ENCODE measurements at regions not wholly inside any gene's neighbourhood (a gene's known extent, or its start where the extent isn't known, plus 50 kb on each side); places are given as distances from the start of the nearest gene placed in this dataset.
"Not testable (repeated sequence)": the region's sequence is repeated elsewhere in the genome, so short reads cannot be mapped to it uniquely, and the experiment has no call there.

DNA sequence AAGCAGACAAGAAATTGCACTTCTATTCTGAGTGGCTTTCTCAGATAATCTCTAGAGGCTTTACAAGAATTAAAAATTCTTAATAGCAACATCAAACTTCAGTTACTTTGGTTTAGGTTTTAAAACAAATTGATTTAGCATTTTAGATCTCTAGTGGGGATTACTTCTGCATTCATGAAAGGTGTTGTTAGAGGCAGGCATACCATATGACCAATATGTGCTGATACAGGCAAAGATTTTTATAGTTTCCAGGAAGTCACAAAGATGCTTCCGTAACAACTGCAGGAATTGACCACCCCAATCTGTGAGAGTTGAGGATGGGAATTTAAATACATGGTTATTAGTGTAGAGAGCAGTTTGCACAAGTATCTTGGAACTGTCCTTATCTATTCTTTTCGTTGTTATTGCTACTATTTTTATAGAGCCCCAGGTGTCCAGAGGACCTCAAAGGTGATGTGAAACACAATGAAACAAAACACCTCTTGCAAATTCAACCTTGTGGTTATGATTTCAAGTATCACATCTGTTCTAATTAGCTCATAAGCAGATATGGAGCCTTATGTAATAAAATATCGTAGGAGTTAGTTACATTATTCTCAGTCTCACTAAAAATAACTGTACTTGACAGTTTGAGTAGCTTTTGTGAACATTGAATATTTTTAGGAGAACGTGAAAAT, 512.7 kb upstream of the ADGRL4 start:
- no peak for DNase-seq

DNA sequence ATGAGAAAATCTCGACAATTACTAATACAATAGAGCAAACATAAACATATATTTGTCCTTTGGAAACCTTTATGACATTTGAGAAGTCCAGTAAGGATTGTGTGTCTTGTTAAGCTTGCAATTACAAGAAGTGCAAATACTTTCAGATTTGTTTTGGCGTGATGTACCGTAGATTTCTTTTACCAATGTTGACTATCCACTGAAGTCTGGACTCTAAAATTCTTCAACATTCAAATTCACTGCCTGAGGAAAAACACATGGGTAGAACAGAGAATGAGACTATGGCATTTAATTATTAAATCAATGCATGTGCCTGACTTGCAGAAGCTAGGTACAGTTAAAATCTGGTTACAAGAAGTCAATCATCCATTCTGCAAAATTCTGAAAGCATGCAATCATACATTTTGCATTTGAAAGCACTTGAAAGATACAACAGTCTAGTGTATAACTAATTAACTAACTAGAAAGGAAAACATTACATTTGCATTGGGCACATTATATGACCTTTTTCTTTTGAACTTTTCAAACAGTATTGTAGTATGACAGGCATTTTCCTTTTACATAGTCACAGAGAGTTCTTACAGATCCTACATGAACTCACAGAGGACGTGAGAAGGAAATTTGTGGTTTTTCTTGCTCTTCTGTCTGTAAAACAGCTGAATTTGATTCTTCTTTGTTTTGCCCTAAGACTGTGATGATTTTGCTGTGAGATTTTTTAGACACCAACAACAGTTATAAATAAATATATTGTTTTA, 511.1 kb upstream of the ADGRL4 start:
- no peak for DNase-seq

DNA sequence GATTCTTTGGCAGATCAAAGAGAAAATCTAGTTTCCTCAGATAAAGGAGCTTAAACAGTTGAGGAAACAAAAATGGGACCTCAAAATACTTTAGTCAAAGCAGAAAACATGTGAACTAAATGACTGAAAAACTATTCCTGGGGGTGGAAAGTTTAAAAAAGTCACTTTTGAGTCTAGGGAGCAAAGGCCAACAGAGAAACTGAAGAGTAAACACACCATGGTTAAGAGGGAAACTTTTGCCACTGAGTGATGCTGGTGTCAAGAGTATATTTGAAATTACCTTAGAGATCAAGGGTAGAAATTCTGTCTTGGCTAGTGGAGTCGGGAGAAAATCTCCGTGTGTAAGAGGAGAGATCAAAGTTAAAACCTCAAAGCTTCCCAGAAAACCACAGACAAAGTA, 501.2 kb upstream of the ADGRL4 start:
- no peak for DNase-seq

DNA sequence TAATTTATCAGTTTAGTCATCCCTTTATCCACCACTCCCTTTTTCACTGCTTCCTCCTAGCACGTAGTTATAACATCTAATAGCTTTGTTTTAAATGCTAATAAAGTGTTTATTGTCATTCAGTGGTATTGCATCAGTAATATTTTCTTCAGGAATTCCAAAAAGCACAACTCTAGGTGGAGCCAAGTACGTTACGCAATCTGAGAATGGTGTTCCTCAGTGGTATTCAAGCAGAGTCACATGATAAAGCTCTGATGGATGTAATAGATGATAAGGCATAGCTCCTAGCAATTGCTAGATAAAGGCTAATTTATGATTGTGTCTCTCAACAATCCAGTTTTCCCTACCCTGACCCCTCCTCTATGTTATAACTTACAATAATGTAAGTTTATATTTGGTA, 494.6 kb upstream of the ADGRL4 start:
- DNase-seq: no peak

DNA sequence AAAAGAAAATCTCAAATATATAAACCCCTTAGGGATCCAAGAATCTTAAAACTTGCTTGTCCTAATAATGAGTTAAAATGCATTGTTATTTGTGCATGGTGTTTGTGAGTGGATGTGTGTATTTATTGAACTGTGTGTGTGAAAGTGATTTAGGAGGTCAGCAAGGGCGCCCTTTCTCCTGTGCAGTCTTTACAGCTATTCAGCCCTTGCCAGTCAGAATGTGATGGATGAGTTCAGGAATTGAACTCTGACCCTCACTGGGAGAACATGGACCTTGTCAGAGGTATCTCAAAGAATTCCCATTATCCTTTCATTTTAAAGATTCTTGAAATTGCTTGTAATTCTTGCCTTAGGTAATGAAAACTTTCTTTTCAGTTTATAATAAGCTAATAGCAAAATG, 493.0 kb upstream of the ADGRL4 start:
- no peak for DNase-seq

DNA sequence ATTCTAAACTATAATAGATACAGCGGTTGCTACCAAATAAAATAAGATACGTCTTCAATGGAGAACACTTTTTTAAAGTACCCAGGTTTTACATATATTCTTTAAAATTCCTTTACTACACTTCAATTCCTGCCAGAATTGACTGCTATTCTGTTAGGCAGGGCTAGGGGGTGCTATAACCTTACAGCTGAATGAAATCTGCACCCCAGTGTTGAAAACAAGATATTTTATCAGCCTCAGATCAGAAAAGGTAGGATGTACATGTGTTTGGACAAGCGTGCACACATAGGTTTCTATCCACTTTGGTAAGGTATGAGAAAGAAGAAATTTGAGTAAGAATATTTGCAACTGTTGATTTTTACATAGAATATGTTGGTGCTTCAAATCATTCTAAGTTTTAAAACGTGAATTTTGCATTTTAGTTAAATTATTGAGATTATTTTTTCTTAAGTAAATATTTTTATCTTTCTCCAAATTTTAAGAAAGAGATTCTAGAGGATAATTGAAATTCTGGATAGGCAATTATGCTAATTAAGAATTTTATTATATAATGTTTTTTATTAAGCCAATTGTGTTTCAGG, 490.8 kb upstream of the ADGRL4 start:
- no peak for DNase-seq

DNA sequence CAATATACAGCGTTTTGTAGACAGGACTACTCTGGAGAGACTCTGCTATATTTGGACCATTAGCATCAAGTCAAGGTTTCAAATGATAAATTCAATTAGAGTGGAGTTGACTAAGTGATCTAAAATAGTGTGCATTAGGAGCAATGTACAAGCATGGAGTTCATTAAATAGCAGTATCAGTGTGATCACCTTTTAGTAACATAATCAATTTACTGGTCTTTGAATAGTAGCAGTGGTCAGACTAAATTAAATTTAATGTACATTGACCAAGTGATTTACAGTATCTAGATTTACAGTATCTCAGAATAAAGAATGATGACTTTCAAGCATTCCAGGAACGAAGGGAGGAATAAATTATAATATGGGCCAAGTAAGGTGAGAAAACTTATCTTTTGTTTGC, 489.6 kb upstream of the ADGRL4 start:
- DNase-seq: no peak

DNA sequence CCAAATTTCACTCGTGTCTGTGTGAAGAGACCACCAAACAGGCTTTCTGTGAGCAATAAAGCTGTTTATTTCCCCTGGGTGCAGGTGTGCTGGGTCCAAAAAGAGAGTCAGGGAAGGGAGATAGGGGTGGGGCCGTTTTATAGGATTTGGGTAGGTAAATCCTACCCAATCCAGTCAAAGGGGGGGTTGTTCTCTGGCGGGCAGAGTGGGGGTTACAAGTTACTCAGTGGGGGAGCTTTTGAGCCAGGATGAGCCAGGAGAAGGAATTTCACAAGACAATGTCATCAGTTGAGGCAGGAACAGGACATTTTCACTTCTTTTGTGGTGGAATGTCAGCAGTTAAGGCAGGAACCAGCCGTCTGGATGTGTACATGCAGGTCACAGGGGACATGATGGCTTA, 487.2 kb upstream of the ADGRL4 start:
- DNase-seq: not testable (repeated sequence)

DNA sequence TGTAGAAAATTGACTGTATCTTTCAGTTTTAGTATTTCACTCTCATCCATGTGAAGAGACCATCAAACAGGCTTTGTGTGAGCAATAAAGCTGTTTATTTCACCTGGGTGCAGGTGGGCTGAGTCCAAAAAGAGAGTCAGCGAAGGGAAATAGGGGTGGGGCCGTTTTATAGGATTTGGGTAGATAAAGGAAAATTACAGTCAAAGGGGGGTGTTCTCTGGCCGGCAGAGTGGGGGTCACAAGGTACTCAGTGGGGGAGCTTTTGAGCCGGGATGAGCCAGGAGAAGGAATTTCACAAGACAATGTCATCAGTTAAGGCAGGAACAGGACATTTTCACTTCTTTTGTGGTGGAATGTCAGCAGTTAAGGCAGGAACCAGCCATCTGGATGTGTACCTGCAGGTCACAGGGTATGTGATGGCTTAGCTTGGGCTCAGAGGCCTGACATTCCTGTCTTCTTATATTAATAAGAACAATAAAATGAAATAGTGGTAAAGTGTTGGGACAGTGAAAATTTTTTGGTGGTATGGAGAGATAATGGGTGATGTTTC, 482.1 kb upstream of the ADGRL4 start:
- not testable (repeated sequence) for DNase-seq

DNA sequence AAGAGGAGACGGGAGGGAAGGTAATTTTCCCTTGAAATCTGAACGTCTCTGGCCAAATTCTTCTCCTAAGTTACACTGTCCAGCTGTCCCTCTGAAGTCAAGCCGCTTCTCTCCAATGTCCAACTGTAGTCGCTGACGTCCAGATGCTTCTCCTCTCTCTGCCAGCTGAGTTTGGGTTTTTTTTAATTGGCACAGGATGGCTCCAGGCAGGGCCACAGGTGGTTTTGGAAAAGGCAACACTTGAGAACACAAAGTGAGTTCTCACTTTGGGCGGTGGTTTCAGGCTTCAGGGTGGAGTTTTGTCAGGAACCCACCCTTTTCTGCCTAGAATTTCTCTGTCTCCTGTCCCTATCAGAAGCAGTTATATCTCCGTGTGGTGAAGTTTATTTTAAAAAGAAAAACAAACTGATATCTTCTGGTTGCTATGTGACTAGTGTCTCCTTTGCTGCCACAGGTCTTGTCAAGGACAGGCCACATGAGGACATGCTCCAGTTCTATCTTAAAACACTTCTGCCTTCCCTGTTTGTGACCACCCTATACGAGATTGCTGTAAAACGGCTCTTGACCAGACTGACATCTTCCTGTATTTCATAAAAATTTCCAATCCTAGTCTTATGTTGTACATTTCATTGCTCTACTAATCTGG, 472.3 kb upstream of the ADGRL4 start:
- DNase-seq: no peak

DNA sequence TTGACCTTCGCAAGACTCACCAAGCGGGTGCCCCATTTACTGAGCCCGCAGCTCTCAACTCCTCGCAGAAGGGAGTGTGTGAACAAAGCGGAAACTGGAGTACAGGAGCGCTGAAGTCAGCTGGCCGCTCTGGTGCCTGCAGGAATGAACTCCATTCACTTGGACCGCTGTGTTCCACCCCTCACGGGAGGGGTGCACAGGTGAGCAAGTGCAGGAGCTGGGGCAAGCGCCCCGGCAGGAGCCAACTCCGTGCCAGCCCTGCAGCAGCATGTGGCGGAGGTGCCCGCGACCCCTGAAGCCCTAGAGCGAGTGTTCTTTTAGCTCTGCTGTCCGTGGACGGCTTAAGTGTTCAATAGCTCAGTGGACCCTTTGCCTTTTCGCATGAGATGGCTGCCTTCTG, 471.6 kb upstream of the ADGRL4 start:
- no peak for DNase-seq

DNA sequence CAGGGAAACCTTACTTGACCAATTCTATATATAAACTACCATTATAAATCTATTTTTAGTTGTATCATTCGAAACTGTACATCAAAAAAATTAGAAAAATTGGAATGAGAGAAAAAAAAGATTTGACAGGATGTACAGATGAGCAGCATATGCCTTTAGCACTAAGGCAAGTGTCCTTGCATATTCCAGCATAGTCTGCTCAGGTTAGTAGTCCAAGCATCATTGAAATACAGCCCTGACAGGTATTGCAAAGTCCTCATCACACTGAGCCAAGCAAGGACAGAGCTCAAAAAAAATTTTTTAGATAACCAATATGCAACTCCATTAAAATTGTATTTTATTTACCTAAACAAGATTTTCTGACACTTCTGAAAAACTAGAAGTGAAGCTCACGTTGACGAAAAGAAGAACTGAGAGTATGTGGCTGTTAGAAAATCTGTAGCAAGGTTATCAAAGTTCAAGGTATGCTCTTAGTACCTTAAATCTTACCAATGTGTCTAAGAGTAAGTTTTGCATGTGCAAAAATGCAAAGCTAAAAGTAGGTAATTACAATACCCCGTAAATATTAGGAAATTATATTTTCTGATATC, 465.6 kb upstream of the ADGRL4 start:
- DNase-seq: no peak

DNA sequence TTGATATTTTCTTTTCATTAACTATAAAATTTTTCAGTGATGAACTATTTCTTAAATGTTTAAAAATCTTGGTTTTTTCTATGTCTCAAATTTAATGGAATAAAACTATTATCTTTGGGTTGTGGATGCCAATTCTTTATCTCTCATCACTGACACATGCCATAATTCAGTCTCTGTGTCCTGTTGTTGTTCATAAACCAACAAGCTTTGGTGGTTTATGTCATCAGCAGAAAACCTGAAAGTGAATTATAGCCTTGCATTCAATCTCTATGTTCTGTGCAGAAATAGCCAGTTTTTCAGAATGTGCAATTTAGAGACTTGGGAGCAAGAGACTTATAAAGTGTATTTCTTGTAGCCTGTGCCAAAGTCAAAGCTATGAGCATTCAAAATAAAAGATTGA, 462.6 kb upstream of the ADGRL4 start:
- no peak for DNase-seq

DNA sequence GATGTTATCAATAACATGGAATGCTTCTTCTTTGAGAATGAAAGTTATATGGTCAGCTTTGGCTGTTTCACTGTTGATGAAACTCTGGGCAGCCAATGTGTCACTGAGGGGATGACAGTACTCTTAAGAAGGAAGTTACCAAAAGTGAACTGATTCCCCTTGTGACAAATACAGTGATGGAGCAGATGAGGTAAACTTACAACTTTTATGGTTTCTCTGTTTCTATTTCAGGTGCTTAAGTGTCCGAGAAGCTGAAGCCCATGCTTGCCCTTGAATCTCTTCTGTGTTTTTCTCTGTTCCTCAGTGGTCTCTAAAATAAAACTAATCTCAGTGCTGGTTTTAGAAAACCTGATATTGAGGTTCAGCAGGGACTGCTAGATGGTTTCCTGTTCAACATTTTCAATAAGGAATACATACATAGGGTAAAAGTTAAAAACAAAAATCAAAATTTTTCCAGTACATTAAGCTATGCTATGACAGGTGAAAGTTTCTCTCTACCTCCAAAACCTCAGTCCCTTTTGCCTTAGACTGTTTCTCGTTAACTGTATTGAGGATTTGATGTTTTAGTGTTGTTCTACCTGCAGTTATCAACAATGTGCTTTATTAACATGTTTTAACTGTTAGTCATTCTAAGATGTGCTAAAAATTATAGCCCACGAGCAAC, 454.4 kb upstream of the ADGRL4 start:
- no peak for DNase-seq

DNA sequence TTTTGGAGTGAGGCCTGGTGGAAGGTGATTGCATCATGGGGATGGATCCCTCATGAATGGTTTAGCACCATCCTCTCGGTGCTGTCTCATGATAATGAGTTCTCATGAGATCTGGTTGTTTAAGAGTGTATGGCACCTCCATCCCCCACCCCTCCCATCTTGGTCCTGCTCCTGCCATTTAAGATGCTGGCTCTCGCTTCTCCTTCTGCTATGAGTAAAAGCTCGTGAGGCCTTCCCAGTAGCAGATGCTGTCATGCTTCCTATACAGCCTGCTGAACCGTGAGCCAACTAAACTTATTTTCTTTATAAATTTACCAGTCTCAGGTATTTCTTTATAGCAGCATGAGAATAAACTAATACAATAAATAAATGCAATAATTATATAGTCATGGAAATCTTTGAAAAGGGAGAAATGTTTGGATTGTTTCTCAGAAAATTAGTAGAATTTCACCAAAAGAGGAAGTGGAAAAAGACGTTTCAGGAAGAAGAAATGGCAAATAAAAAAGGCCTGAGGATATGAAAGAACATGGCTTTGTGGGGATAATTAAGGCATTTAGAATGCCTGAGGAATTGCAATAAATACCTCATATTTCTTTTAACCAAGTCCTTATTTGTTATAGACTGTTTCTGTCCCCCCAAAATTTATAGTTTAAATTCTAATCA, 451.2 kb upstream of the ADGRL4 start:
- DNase-seq: no peak

DNA sequence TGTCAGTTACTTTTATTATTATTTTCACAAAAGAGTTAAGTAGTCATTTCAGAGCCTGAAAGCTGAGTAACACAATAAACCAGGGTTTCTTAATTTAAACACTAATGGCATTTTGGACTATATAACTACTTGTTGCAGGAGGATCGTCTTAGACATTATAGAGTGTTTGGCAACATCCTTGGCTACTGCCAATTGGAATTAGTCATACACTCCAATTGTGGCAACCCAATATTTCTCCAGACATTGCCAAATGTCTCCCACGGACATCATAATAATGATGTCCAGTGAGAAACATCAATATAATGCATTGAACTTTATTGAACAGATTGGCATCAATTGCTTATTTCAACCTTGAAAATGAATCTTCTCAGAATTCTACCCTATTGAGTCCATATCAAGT, 441.9 kb upstream of the ADGRL4 start:
- DNase-seq: no peak

DNA sequence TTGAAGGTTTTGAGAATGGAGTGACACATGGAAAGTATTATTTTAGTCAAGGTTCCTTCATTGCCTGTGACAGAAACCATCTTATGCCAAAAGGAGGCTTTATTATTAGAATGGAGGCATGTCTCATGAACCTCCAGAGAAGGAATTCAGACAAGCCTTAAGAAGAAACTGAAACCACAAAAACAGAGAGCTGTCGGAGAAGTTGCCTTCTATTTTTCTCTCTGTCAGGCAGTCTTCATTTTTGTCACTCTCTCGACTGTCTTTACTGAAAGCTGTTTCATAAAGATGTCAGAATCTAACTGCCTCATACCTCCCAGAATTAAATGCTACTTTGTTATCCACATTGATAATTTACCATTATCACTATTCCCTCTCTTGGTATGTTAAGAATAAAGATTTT, 434.7 kb upstream of the ADGRL4 start:
- no peak for DNase-seq

DNA sequence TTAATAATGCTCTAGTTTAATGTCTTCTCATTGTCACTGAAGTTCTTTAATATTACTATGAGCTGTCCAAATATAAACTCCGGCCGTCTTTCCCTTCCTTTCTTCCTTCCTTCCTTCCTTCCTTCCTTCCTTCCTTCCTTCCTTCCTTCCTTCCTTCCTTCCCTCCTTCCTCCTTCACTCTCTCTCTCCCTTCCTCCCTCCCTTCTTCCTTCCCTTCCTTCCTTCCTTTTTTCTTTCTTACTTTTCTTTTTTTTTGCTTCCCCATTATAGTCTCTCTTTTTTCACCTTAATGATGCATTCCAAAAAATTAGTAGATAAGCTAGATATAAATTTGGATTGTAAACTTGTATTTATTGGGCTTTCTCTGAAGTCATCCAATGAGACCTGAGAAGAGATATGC, 431.0 kb upstream of the ADGRL4 start:
- no peak for DNase-seq

DNA sequence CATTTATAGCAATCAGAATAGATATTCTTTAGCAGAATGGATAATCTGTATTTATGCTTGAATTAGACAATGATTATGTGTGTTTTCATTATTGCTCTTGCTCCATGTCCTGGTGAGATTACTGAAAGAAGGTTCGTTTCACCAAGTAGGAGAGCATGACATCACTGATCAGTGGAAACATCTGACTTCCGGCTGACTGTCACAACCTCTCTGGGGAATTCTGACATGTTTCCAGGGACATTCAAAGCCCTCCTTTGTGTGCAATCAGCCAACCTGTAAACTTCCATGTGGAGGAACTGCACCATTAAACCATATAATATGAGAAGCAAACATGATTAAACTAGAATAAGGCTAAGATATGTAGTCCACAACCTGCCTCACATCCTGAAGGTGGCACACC, 424.8 kb upstream of the ADGRL4 start:
- no peak for DNase-seq

DNA sequence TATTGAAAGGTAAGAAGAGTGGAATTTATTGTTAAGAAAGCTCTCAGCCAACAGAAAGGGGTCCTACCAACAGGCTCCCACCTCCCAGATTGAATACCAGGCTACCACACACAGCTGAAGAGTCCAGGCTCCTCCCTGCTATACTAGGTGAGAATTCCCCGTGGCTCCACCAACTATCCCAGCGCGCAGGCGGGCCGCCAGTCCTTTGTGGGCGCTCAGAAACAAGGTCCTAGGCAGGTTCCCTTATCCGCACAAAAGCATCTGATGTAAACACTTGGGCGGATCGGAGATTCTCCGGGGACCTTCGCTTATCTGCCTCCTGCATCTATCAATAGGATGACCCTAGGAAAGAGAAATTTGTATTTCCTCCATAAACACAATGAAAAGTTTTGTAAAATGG, 423.9 kb upstream of the ADGRL4 start:
- no peak for DNase-seq

DNA sequence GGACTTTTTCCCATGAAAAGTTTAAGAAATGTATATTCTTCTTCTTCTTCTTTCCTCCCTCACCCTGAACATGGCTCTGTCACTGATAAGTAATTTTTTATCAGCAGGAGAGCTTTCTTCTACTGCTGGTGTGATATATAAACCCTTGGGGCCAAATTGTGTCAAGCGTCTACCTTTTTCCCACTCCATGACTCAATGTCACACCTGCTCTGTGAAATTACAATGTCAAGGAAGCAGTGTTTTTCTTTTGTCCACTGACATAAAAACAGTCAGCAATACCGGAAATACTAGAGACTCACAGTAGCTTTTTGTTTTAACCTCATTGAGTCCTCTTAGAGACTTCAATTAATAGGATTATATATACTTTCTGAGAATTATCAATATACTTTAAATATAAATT, 416.2 kb upstream of the ADGRL4 start:
- no peak for DNase-seq

DNA sequence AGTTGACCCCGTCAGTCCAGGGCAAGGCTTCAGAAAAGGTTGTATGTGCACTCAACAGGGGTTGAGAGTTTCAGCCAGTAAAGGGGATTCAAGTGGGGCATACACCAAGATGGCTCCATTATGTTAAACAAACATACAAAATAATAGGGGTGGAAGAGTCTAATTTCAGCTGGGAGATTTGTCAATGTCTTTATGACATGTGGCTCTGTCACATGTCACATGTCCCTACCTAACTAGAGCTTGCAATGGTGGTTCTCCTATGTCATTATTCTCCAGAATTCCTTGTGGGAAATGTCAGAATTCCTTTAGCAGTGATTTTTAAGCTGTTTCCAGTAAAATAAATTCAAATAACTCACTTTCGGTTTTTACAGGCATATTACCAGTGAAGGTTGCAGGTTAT, 392.0 kb upstream of the ADGRL4 start:
- DNase-seq: no peak

Data from right hindlimb (tissue), 1 donor.